Transverse colon (tissue), 4 donors: ENCODE measurements at regions not wholly inside any gene's neighbourhood (a gene's known extent, or its start where the extent isn't known, plus 50 kb on each side); places are given as distances from the start of the nearest gene placed in this dataset.

Source experiments
- DNase-seq: peaks from one replicate; pipeline ENCODE4 v3.0.0-alpha.2; 2019
- H3K27ac ChIP-seq, 4 donors: fragments of 200-600 bp; sonication (generic); 2 replicates each; pipeline ENCODE4 v1.5.1; 2016 to 2018; ENCODE audit warnings: inconsistent platforms in 4 of 4
- H3K27me3 ChIP-seq: fragments of 200-600 bp; sonication (generic); 2 replicates; pipeline ENCODE4 v1.5.1; 2017; ENCODE audit warnings: inconsistent platforms
- H3K36me3 ChIP-seq, 4 donors: fragments of 200-600 bp; sonication (generic); 2 replicates each; pipeline ENCODE4 v1.5.1; 2017 to 2019; ENCODE audit warnings: inconsistent platforms in 4 of 4
- H3K4me1 ChIP-seq, 4 donors: fragments of 200-600 bp; sonication (generic); 2 replicates each; pipeline ENCODE4 v1.5.1; 2017 to 2020; ENCODE audit warnings: inconsistent platforms in 4 of 4
- H3K4me3 ChIP-seq, 4 donors: fragments of 200-600 bp; sonication (generic); 1 replicate in 1 of 4; 2 replicates in 3 of 4; pipeline versions ENCODE4 v1.5.1 to v1.6.1; 2017 to 2019; ENCODE audit warnings: inconsistent platforms in 4 of 4
- H3K9me3 ChIP-seq, 2 donors: fragments of 200-600 bp; sonication (generic); 2 replicates each; pipeline ENCODE4 v1.5.1; 2017 to 2019; ENCODE audit warnings: inconsistent platforms in 2 of 2
- EP300 ChIP-seq: sonication (generic); formaldehyde crosslinking; IDR thresholded peaks from one replicate; pipeline ENCODE4 v1.6.1; 2017; ENCODE audit warnings: antibody characterized with exemption, low read depth
- POLR2A ChIP-seq: fragments of 450-650 bp; IDR thresholded peaks from one replicate; pipeline ENCODE4 v1.6.1; 2016; ENCODE audit warnings: antibody characterized with exemption, mild to moderate bottlenecking, moderate library complexity
- POLR2AphosphoS5 ChIP-seq, 3 donors: sonication (generic); formaldehyde crosslinking; IDR thresholded peaks; one replicate each; pipeline ENCODE4 v1.6.1; 2016; ENCODE audit warnings: antibody characterized with exemption in 3 of 3
- WGBS, 2 donors: methylation state at CpG; one replicate each; pipeline ENCODE4 v1.1.5; 2018; ENCODE audit warnings: low coverage in 1 of 2; 5-methylcytosine and 5-hydroxymethylcytosine counted together
- in situ Hi-C, 4 donors: fragments of 200-750 bp; cut with MboI; loops; one replicate each; pipeline versions ENCODE4 v1.15.0 to v1.15.1; 2017; ENCODE audit warnings: low sequenced_read_pairs in 3 of 4, low pct_ligation_motif_present in 1 of 4, low pct_unique_long_range_greater_than_20kb in 1 of 4
- intact Hi-C: fragments of 100-400 bp; cut with DNase I; formaldehyde crosslinking; loops from one replicate; pipeline ENCODE4 v1.15.1; 2023; ENCODE audit warnings: low total_unique reads
- TF ChIP-seq, protein P1 (sequence below), 5 experiments: fragments of 200-600 bp in 3 of 5; fragments of 450-650 bp in 2 of 5; sonication (generic) in 3 of 5; IDR thresholded peaks; 1 replicate in 2 of 5; 2 replicates in 3 of 5; pipeline ENCODE4 v1.5.1; 2016 to 2017; ENCODE audit warnings: antibody characterized with exemption in 5 of 5, inconsistent platforms in 3 of 5, mild to moderate bottlenecking in 2 of 5, moderate library complexity in 1 of 5

GRCh38 chr1:29646161-29646775 lies 409.9 kb downstream of the PTPRU start:
- H3K27me3 ChIP-seq = no peaks in the 10 kb centered on the region
- no peaks in the 10 kb centered on the region for H3K36me3 ChIP-seq
- no peaks in the 10 kb centered on the region for H3K9me3 ChIP-seq
- no peak for DNase-seq
- H3K4me3 ChIP-seq = no peak overlapping the region
- intact Hi-C loops = no loop called here
- in situ Hi-C loops = no loop called here
- TF ChIP-seq, protein P1, sequence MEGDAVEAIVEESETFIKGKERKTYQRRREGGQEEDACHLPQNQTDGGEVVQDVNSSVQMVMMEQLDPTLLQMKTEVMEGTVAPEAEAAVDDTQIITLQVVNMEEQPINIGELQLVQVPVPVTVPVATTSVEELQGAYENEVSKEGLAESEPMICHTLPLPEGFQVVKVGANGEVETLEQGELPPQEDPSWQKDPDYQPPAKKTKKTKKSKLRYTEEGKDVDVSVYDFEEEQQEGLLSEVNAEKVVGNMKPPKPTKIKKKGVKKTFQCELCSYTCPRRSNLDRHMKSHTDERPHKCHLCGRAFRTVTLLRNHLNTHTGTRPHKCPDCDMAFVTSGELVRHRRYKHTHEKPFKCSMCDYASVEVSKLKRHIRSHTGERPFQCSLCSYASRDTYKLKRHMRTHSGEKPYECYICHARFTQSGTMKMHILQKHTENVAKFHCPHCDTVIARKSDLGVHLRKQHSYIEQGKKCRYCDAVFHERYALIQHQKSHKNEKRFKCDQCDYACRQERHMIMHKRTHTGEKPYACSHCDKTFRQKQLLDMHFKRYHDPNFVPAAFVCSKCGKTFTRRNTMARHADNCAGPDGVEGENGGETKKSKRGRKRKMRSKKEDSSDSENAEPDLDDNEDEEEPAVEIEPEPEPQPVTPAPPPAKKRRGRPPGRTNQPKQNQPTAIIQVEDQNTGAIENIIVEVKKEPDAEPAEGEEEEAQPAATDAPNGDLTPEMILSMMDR (IDR thresholded peaks at IDR 0.05) = no peak
- TF ChIP-seq EP300 (no peak), POLR2AphosphoS5 (IDR thresholded peaks at IDR 0.05) (no peak), POLR2A (no peak)
- WGBS, 2 donors = 80 to 90% methylated on average over 2 to 7 of the region's 7 CpGs
- no peak overlapping the region for H3K27ac ChIP-seq
- H3K4me1 ChIP-seq = no peaks in the 10 kb centered on the region

DNA sequence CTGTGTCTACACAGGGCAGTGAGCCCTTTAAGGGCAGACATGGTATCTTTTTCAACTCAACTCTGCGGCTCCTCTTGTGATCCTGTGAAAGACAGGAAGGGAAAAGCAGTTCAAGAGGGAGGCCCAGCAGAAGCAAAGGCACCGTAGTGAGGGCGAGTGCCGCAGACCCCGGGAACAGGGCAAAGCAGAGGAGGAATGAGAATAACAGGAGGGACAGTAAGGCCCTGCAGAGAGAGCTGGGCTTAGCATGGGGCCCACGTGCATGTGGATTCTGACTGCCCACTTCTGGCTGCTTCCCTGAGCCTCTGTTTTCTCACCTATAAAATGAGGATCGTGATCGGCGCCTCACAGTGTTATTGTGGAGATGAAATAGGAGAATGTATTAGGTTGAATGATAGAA lies 409.3 kb downstream of the PTPRU start:
- Histone ChIP-seq H3K36me3 (no peaks in the 10 kb centered on the region), H3K27me3 (no peaks in the 10 kb centered on the region), H3K4me1 (no peaks in the 10 kb centered on the region), H3K9me3 (no peaks in the 10 kb centered on the region), H3K4me3 (no peak overlapping the region), H3K27ac (no peak overlapping the region)
- intact Hi-C loops (loop anchor here (1.0 kb wide), 1 partner anchor 41 kb away; no protein-coding TSS in a partner anchor), in situ Hi-C loops (no loop called here)
- WGBS, 2 donors = 64% methylated on average over 9 of the region's 9 CpGs; no CpG with 5 or more reads in 1 of the 2 donors
- DNase-seq = no peak
- no peak for TF ChIP-seq POLR2A
- no peak for TF ChIP-seq EP300
- TF ChIP-seq, protein P1 (IDR thresholded peaks at IDR 0.05) = no peak
- TF ChIP-seq POLR2AphosphoS5 (IDR thresholded peaks at IDR 0.05) = no peak

GRCh38 chr1:29644812-29645211 lies 408.5 kb downstream of the PTPRU start:
- TF ChIP-seq EP300 (no peak), POLR2A (no peak)
- Histone ChIP-seq H3K27me3 (no peaks in the 10 kb centered on the region), H3K36me3 (no peaks in the 10 kb centered on the region), H3K4me1 (no peaks in the 10 kb centered on the region), H3K9me3 (no peaks in the 10 kb centered on the region), H3K27ac (no peak overlapping the region), H3K4me3 (no peak overlapping the region)
- WGBS, 2 donors = 51 to 78% methylated on average over 4 of the region's 4 CpGs
- intact Hi-C loops = loop anchor here (1.0 kb wide), 1 partner anchor 41 kb away; no protein-coding TSS in a partner anchor
- DNase-seq = no peak
- in situ Hi-C loops = no loop called here

DNA sequence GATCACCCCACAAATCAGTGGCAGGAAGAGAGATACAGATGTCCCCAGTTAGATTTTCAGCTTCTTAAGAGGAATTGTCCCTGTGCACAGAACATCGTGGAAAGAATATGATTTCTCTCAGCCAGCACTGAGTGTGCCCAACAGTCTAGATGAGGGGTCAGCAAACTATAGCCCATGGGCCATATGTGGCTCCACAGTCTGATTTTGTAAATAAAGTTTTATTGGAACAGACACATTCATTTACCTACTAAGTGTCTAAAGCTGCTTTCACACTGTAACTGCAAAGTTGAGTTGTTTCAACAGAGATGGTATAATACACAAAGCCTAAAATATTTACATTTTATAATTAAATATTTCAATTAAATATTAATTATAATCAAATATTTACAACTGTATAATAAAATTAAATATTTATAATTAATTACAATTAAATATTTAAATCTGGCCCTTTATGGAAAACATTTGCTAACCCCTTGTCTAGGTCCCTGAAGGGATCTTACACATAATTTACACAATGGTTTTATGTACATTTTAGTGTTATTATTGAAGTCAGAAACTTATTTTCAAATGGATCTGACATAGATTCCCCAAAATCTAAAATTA lies 407.6 kb downstream of the PTPRU start:
- Histone ChIP-seq H3K4me1 (no peaks in the 10 kb centered on the region), H3K9me3 (no peaks in the 10 kb centered on the region), H3K4me3 (no peak overlapping the region), H3K27ac (no peak overlapping the region), H3K36me3 (no peaks in the 10 kb centered on the region), H3K27me3 (no peaks in the 10 kb centered on the region)
- TF ChIP-seq, protein P1 (IDR thresholded peaks at IDR 0.05) = no peak
- TF ChIP-seq POLR2AphosphoS5 (IDR thresholded peaks at IDR 0.05) = no peak
- no peak for TF ChIP-seq POLR2A
- TF ChIP-seq EP300 = no peak
- intact Hi-C loops (no loop called here), in situ Hi-C loops (no loop called here)
- DNase-seq = no peak
- 71 to 79% methylated on average over 1 of the region's 1 CpG for WGBS, 2 donors
